MCF 10A (cell line): ENCODE measurements at regions not wholly inside any gene's neighbourhood (a gene's known extent, or its start where the extent isn't known, plus 50 kb on each side); places are given as distances from the start of the nearest gene placed in this dataset.

ENCODE experiments used
- BruUV-seq: library from RNA; stranded (reverse); fragments of 400-500 nt; replicated peaks from 2 replicates; lab custom pipeline; 2021; lab: Mats Ljungman, UMichigan
- CTCF ChIA-PET: fragments of 300-600 bp; sonication (Branson Sonifier 250); formaldehyde crosslinking; extraction: SDS; loops from one replicate; lab custom pipeline; 2021; ENCODE audit warnings: antibody characterized with exemption, inconsistent platforms; lab: Yijun Ruan, JAX
- POLR2A ChIA-PET: fragments of 300-600, 350-650 bp; sonication (Branson Sonifier 250); formaldehyde crosslinking; extraction: SDS; loops from one replicate; lab custom pipeline; 2020; ENCODE audit warnings: antibody characterized with exemption, inconsistent platforms; lab: Yijun Ruan, JAX
- DNase-seq: peaks from one replicate; pipeline ENCODE4 v3.0.0-alpha.2; 2018; ENCODE audit not compliant: unreplicated experiment
- H3K27ac Mint-ChIP-seq: one replicate; pipeline ENCODE4 v1.8.0; 2022; ENCODE audit warnings: mild to moderate bottlenecking, low read depth, mixed read lengths; ENCODE audit not compliant: unreplicated experiment
- H3K27me3 Mint-ChIP-seq: one replicate; pipeline ENCODE4 v1.8.0; 2022; ENCODE audit warnings: mixed read lengths; ENCODE audit not compliant: insufficient read depth, unreplicated experiment
- H3K36me3 Mint-ChIP-seq: one replicate; pipeline ENCODE4 v1.8.0; 2022; ENCODE audit warnings: mild to moderate bottlenecking, moderate library complexity, mixed read lengths; ENCODE audit not compliant: insufficient read depth, unreplicated experiment
- H3K4me1 Mint-ChIP-seq: one replicate; pipeline ENCODE4 v1.8.0; 2022; ENCODE audit warnings: mixed read lengths; ENCODE audit not compliant: insufficient read depth, unreplicated experiment
- H3K4me3 Mint-ChIP-seq: one replicate; pipeline ENCODE4 v1.8.0; 2022; ENCODE audit warnings: mild to moderate bottlenecking, moderate library complexity, mixed read lengths; ENCODE audit not compliant: unreplicated experiment
- H3K9me3 Mint-ChIP-seq: one replicate; pipeline ENCODE4 v1.8.0; 2022; ENCODE audit warnings: mixed read lengths; ENCODE audit not compliant: unreplicated experiment
- intact Hi-C: fragments of 100-400 bp; cut with micrococcal nuclease; formaldehyde crosslinking; loops from 2 replicates; pipeline ENCODE4 v1.14.1; 2022
- TF ChIP-seq, protein P1 (sequence below): fragments of 200-600 bp; IDR thresholded peaks from one replicate; pipeline ENCODE4 v1.8.0; 2022; ENCODE audit warnings: antibody characterized with exemption, mild to moderate bottlenecking; ENCODE audit not compliant: unreplicated experiment

DNA sequence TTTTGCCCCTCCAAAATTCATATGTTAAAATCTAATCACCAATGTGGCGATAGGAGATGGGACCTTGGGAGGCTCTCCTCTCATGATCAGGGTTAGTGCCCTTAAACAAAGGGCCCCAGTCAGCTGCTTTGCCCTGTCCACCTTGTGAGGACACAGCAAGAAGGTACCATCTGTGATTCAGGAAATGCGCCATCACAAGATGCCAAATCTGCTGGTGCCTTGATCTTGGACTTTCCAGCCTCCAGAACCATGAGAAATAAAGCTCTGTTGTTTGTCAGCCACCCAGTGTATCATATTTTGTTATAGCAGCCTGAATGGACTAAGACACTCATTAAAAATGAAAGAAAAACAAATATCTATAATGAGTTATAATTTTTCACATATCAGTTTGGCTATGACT lies 63.0 kb upstream of the NKD1 start:
- ChIA-PET CTCF (interaction anchor here (0.6 kb wide), 1 partner anchor 89 kb away, joined by 3 read pairs; no protein-coding TSS in a partner anchor), POLR2A (no interaction called here)
- no peaks in the 10 kb centered on the region for H3K36me3 Mint-ChIP-seq
- intact Hi-C loops = no loop called here
- no peaks in the 10 kb centered on the region for H3K4me1 Mint-ChIP-seq
- no peak overlapping the region for H3K27ac Mint-ChIP-seq
- H3K27me3 Mint-ChIP-seq = peaks cover 13% of the 10 kb centered on the region
- TF ChIP-seq, protein P1, sequence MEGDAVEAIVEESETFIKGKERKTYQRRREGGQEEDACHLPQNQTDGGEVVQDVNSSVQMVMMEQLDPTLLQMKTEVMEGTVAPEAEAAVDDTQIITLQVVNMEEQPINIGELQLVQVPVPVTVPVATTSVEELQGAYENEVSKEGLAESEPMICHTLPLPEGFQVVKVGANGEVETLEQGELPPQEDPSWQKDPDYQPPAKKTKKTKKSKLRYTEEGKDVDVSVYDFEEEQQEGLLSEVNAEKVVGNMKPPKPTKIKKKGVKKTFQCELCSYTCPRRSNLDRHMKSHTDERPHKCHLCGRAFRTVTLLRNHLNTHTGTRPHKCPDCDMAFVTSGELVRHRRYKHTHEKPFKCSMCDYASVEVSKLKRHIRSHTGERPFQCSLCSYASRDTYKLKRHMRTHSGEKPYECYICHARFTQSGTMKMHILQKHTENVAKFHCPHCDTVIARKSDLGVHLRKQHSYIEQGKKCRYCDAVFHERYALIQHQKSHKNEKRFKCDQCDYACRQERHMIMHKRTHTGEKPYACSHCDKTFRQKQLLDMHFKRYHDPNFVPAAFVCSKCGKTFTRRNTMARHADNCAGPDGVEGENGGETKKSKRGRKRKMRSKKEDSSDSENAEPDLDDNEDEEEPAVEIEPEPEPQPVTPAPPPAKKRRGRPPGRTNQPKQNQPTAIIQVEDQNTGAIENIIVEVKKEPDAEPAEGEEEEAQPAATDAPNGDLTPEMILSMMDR = no peak
- no peak for DNase-seq
- no TSS peak for BruUV-seq
- no peak overlapping the region for H3K4me3 Mint-ChIP-seq
- H3K9me3 Mint-ChIP-seq = peaks cover 8% of the 10 kb centered on the region

DNA sequence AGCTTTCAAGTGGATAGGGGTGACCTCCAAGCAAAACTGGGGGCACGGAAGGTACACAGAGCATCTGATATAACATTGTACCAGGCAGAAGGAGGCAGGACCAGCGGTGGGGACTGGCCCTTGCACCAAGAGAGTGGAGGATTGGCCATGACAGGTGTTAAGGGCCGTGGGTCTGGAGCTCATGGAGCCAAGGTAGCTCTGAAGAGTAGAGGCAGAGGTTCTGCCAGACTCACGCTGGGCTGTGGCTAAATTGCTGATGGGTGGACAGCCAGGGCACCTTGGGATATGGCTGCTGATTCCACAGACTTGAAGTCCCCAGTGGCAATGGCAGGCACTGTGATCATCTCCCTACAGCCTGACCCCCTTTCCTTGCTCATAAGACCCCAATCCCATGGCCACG lies 65.9 kb upstream of the NKD1 start:
- peaks cover 8% of the 10 kb centered on the region for H3K9me3 Mint-ChIP-seq
- POLR2A ChIA-PET = no interaction called here
- no peak overlapping the region for H3K27ac Mint-ChIP-seq
- peaks cover 27% of the 10 kb centered on the region for H3K27me3 Mint-ChIP-seq
- TF ChIP-seq, protein P1 = no peak
- no peak overlapping the region for H3K4me3 Mint-ChIP-seq
- no peaks in the 10 kb centered on the region for H3K36me3 Mint-ChIP-seq
- no peak for DNase-seq
- CTCF ChIA-PET = interaction anchor here (0.6 to 0.7 kb wide), 2 partner anchors 11 to 787 kb away, joined by 3 to 5 read pairs; no protein-coding TSS in a partner anchor
- intact Hi-C loops = no loop called here
- BruUV-seq = no TSS peak
- H3K4me1 Mint-ChIP-seq = peaks cover 6% of the 10 kb centered on the region

GRCh38 chr16:50480206-50480605 lies 68.0 kb upstream of the NKD1 start:
- H3K4me1 Mint-ChIP-seq = peaks cover 6% of the 10 kb centered on the region
- peaks cover 22% of the 10 kb centered on the region for H3K27me3 Mint-ChIP-seq
- intact Hi-C loops = no loop called here
- CTCF ChIA-PET = interaction anchor here (0.6 to 0.7 kb wide), 3 partner anchors 13 to 119 kb away, joined by 3 to 4 read pairs (median 3); no protein-coding TSS in a partner anchor
- POLR2A ChIA-PET = no interaction called here
- TF ChIP-seq, protein P1 = no peak
- H3K4me3 Mint-ChIP-seq = no peak overlapping the region
- peaks cover 8% of the 10 kb centered on the region for H3K9me3 Mint-ChIP-seq
- no peaks in the 10 kb centered on the region for H3K36me3 Mint-ChIP-seq
- H3K27ac Mint-ChIP-seq = no peak overlapping the region
- no peak for DNase-seq
- no TSS peak for BruUV-seq

DNA sequence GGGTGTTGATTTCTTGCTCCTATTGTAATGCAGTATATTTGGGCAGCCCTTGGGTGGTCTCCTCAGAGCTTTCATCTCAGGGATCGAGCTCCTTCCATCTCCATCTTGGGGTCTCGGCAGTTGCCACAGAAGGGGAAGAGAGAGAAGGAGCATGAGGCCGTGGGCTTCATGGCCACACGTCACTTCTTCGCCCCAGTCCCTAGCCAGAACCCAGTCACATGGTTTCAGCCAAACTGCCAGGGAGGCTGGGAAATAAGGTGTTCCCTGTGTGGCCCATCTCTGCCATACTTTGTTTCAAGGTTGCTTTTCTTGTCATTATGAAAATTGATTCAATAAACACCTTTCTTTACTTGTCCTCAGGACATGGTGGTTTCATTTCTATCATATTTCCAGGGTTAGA lies 68.4 kb upstream of the NKD1 start:
- Mint-ChIP-seq H3K9me3 (peaks cover 8% of the 10 kb centered on the region), H3K36me3 (no peaks in the 10 kb centered on the region), H3K4me1 (peaks cover 6% of the 10 kb centered on the region), H3K27ac (no peak overlapping the region), H3K27me3 (peaks cover 22% of the 10 kb centered on the region), H3K4me3 (no peak overlapping the region)
- BruUV-seq = no TSS peak
- POLR2A ChIA-PET = interaction anchor here (0.6 kb wide), 1 partner anchor 32 kb away, joined by 3 read pairs; no protein-coding TSS in a partner anchor
- CTCF ChIA-PET = interaction anchor here (0.6 to 0.7 kb wide), 2 partner anchors 13 to 118 kb away, joined by 3 read pairs; no protein-coding TSS in a partner anchor
- intact Hi-C loops = no loop called here
- TF ChIP-seq, protein P1 = no peak
- DNase-seq = no peak
